H1 (cell line): ENCODE measurements at regions not wholly inside any gene's neighbourhood (a gene's known extent, or its start where the extent isn't known, plus 50 kb on each side); places are given as distances from the start of the nearest gene placed in this dataset.
A peak's percentile ranks its signal among the peaks of the same experiment; 100 is the strongest.

Experiments used
- CTCF ChIA-PET: fragments of 300-600 bp; sonication (Branson Sonifier 250); formaldehyde crosslinking; loops from one replicate; lab custom pipeline; 2021; ENCODE audit not compliant: partially characterized antibody; lab: Charles Lee
- POLR2A ChIA-PET: fragments of 300-600 bp; sonication (Branson Sonifier 250); formaldehyde crosslinking; loops from one replicate; lab custom pipeline; 2021; ENCODE audit warnings: inconsistent platforms; ENCODE audit not compliant: partially characterized antibody; lab: Charles Lee
- DNase-seq, 2 experiments: peaks; one replicate each; pipeline versions ENCODE4 v3.0.0 to v3.0.0-alpha.2; 2010 to 2022; ENCODE audit warnings: low spot score in 2 of 2, low read depth in 1 of 2, mixed read lengths in 1 of 2
- FAIRE-seq: peaks from 2 replicates; lab custom pipeline; 2011; peaks lifted over from hg19 to GRCh38; lab: Jason Lieb, UNC
- H2AFZ ChIP-seq: 2 replicates; pipeline ENCODE4 v1.8.1; 2012; ENCODE audit warnings: low read length, inconsistent platforms
- H2AK5ac ChIP-seq: 2 replicates; pipeline ENCODE4 v1.6.1; 2013; ENCODE audit warnings: low read depth, low read length
- H2BK120ac ChIP-seq: replicated peaks from 2 replicates; pipeline ENCODE3; 2013; ENCODE audit warnings: low read depth, low read length, inconsistent platforms
- H2BK12ac ChIP-seq: 2 replicates; pipeline ENCODE4 v1.6.1; 2013; ENCODE audit warnings: low read depth, low read length
- H2BK15ac ChIP-seq: 2 replicates; pipeline ENCODE4 v1.6.1; 2013; ENCODE audit warnings: low read length
- H2BK20ac ChIP-seq: 2 replicates; pipeline ENCODE4 v1.6.1; 2013; ENCODE audit warnings: low read length
- H2BK5ac ChIP-seq: 2 replicates; pipeline ENCODE4 v1.6.1; 2013; ENCODE audit warnings: low read depth, low read length
- H3K14ac ChIP-seq: 2 replicates; pipeline ENCODE4 v1.6.1; 2013; ENCODE audit warnings: inconsistent platforms; ENCODE audit not compliant: insufficient read length
- H3K18ac ChIP-seq: 2 replicates; pipeline ENCODE4 v1.6.1; 2013; ENCODE audit warnings: low read length; ENCODE audit errors: extremely low read depth
- H3K23ac ChIP-seq: 2 replicates; pipeline ENCODE4 v1.6.1; 2013; ENCODE audit warnings: inconsistent platforms; ENCODE audit not compliant: insufficient read length
- H3K23me2 ChIP-seq: 2 replicates; pipeline ENCODE4 v1.6.1; 2013; ENCODE audit warnings: low read depth, low read length
- H3K27ac ChIP-seq: 2 replicates; pipeline ENCODE4 v1.6.1; 2011; ENCODE audit warnings: low read depth, low read length, inconsistent platforms
- H3K27me3 ChIP-seq, 4 experiments: replicated peaks in 1 of 4; 1 replicate in 1 of 4; 2 replicates in 3 of 4; pipeline versions ENCODE4 v1.6.1 to v1.8.1; 2011 to 2013; ENCODE audit warnings: low read length in 3 of 4, mild to moderate bottlenecking in 3 of 4, inconsistent platforms in 2 of 4, mixed read lengths in 2 of 4, moderate library complexity in 1 of 4; ENCODE audit not compliant: control insufficient read depth in 3 of 4, insufficient read depth in 3 of 4; ENCODE audit errors: extremely low read depth in 1 of 4
- H3K36me3 ChIP-seq, 4 experiments: 2 replicates each; pipeline versions ENCODE4 v1.6.1 to v1.8.1; 2011 to 2013; ENCODE audit warnings: mild to moderate bottlenecking in 4 of 4, low read length in 3 of 4, moderate library complexity in 2 of 4, control low read depth in 1 of 4, inconsistent platforms in 1 of 4; ENCODE audit not compliant: insufficient read depth in 4 of 4, control insufficient read depth in 2 of 4
- H3K4ac ChIP-seq: replicated peaks from 2 replicates; pipeline ENCODE3; 2013; ENCODE audit warnings: low read length, low read depth, mixed read lengths, inconsistent platforms; ENCODE audit not compliant: insufficient read length
- H3K4me1 ChIP-seq, 4 experiments: replicated peaks in 1 of 4; 1 replicate in 1 of 4; 2 replicates in 3 of 4; pipeline versions ENCODE4 v1.6.1 to v1.8.1; 2011 to 2013; ENCODE audit warnings: low read length in 3 of 4, inconsistent platforms in 2 of 4, mixed read lengths in 1 of 4; ENCODE audit not compliant: insufficient read depth in 4 of 4, control insufficient read depth in 3 of 4
- H3K4me2 ChIP-seq, 2 experiments: 2 replicates each; pipeline versions ENCODE4 v1.6.1 to v1.8.1; 2011 to 2013; ENCODE audit warnings: low read depth in 2 of 2, low read length in 2 of 2, control low read depth in 1 of 2, inconsistent platforms in 1 of 2, mild to moderate bottlenecking in 1 of 2; ENCODE audit not compliant: insufficient read depth in 1 of 2
- H3K4me3 ChIP-seq, 4 experiments: fragments of 200-600, 300-600 bp in 1 of 4; sonication (generic), shearing (Covaris generic), sonication (Bioruptor Twin) in 1 of 4; 2 replicates each; pipeline versions ENCODE4 v1.5.1 to v1.8.1; 2011 to 2016; ENCODE audit warnings: low read length in 4 of 4, low read depth in 3 of 4, control low read depth in 2 of 4, inconsistent platforms in 2 of 4, mild to moderate bottlenecking in 2 of 4, mixed read lengths in 1 of 4, moderate library complexity in 1 of 4; ENCODE audit not compliant: insufficient read depth in 2 of 4; ENCODE audit errors: extremely low read depth in 1 of 4
- H3K56ac ChIP-seq: replicated peaks from 2 replicates; pipeline ENCODE3; 2013; ENCODE audit warnings: low read depth, mild to moderate bottlenecking, mixed read lengths, low read length, inconsistent platforms; ENCODE audit not compliant: insufficient read length
- H3K79me1 ChIP-seq: 2 replicates; pipeline ENCODE4 v1.6.1; 2013; ENCODE audit warnings: low read depth, low read length, control low read depth
- H3K79me2 ChIP-seq, 2 experiments: 2 replicates each; pipeline versions ENCODE4 v1.6.1 to v1.8.1; 2012 to 2013; ENCODE audit warnings: low read length in 2 of 2, mild to moderate bottlenecking in 2 of 2, inconsistent platforms in 1 of 2; ENCODE audit not compliant: insufficient read depth in 2 of 2, control insufficient read depth in 1 of 2
- H3K9ac ChIP-seq, 4 experiments: replicated peaks in 1 of 4; 1 replicate in 1 of 4; 2 replicates in 3 of 4; pipeline versions ENCODE4 v1.6.1 to v1.8.1; 2011 to 2013; ENCODE audit warnings: low read depth in 3 of 4, low read length in 3 of 4, control low read depth in 2 of 4, mild to moderate bottlenecking in 2 of 4, moderate library complexity in 2 of 4, inconsistent platforms in 1 of 4; ENCODE audit errors: extremely low read depth in 1 of 4
- H3K9me3 ChIP-seq, 2 experiments: 2 replicates each; pipeline versions ENCODE4 v1.6.1 to v1.8.1; 2012 to 2013; ENCODE audit warnings: mild to moderate bottlenecking in 2 of 2, moderate library complexity in 2 of 2, control low read depth in 1 of 2, inconsistent platforms in 1 of 2, low read depth in 1 of 2, low read length in 1 of 2, mixed read lengths in 1 of 2; ENCODE audit not compliant: insufficient read depth in 2 of 2
- H4K20me1 ChIP-seq, 2 experiments: replicated peaks in 1 of 2; 2 replicates each; pipeline versions ENCODE3 to v1.8.1; 2011 to 2013; ENCODE audit warnings: inconsistent platforms in 2 of 2, low read length in 2 of 2, mild to moderate bottlenecking in 1 of 2; ENCODE audit not compliant: insufficient read depth in 2 of 2, control insufficient read depth in 1 of 2
- H4K5ac ChIP-seq: 2 replicates; pipeline ENCODE4 v1.6.1; 2013; ENCODE audit warnings: low read length, low read depth, mixed read lengths, inconsistent platforms; ENCODE audit not compliant: insufficient read length
- H4K8ac ChIP-seq: 2 replicates; pipeline ENCODE4 v1.8.0; 2013; ENCODE audit warnings: mild to moderate bottlenecking, moderate library complexity, low read length, inconsistent platforms; ENCODE audit not compliant: insufficient read depth; ENCODE audit errors: extremely low read depth
- H4K91ac ChIP-seq: replicated peaks from 2 replicates; pipeline ENCODE3; 2013; ENCODE audit warnings: low read length, mixed read lengths, inconsistent platforms; ENCODE audit not compliant: insufficient read length
- MAFK ChIP-seq: IDR thresholded peaks from 2 replicates; pipeline ENCODE4 v1.6.1; 2012; ENCODE audit warnings: low read depth, mild to moderate bottlenecking, improper control_type of control experiment, low read length
- SAP30 ChIP-seq: fragments of 300-600 bp; sonication (generic); IDR thresholded peaks from 2 replicates; pipeline ENCODE4 v1.7.1; 2012; ENCODE audit warnings: low read length, moderate library complexity, mild to moderate bottlenecking, inconsistent platforms; ENCODE audit not compliant: insufficient read depth, insufficient replicate concordance
- TAF1 ChIP-seq: IDR thresholded peaks from 2 replicates; pipeline ENCODE4 v1.6.1; 2011; ENCODE audit warnings: mild to moderate bottlenecking, low read depth, low read length
- TEAD4 ChIP-seq: IDR thresholded peaks from 2 replicates; pipeline ENCODE4 v1.6.1; 2012; ENCODE audit warnings: low read depth, low read length, inconsistent platforms, mixed read lengths
- WGBS, 2 experiments: shearing (Covaris generic) in 1 of 2; methylation state at CpG; one replicate each; pipeline versions ENCODE4 v1.1.6 to v1.1.7; 2013 to 2015; ENCODE audit warnings: low lambda C conversion rate in 2 of 2, mixed read lengths in 2 of 2, inconsistent platforms in 1 of 2, low coverage in 1 of 2, missing lambda C conversion rate in 1 of 2; ENCODE audit not compliant: insufficient replicate concordance in 2 of 2, insufficient coverage in 1 of 2, insufficient read length in 1 of 2; ENCODE audit errors: extremely low coverage in 1 of 2, missing lambda C conversion rate in 1 of 2; 5-methylcytosine and 5-hydroxymethylcytosine counted together

GRCh38 chr6:48032151-48032550 lies 78.8 kb downstream of the PTCHD4 start:
- Histone ChIP-seq H4K20me1 (no peaks in the 10 kb centered on the region), H3K4me2 (no peak overlapping the region), H4K8ac (no peak overlapping the region), H3K23ac (no peak overlapping the region), H3K56ac (no peak overlapping the region), H2AFZ (no peak overlapping the region), H3K79me2 (no peaks in the 10 kb centered on the region), H3K27ac (no peak overlapping the region), H2BK5ac (no peak overlapping the region), H3K9me3 (no peaks in the 10 kb centered on the region), H3K4ac (no peak overlapping the region), H3K9ac (no peak overlapping the region), H2AK5ac (no peak overlapping the region)
- FAIRE-seq, result no peak
- POLR2A ChIA-PET, result no interaction called here
- WGBS, 2 experiments, result 95% methylated on average over 5 of the region's 5 CpGs; no CpG with 5 or more reads in 1 of the 2 experiments
- CTCF ChIA-PET, result no interaction called here
- no peak for TF ChIP-seq TEAD4
- 0 out of 2 replicates have a peak, but pooled peaks have one; percentile 4 for TF ChIP-seq MAFK
- no peak for TF ChIP-seq SAP30
- no peak for TF ChIP-seq TAF1
- TF ChIP-seq, all 59 proteins: peak for 1
- no peaks in the 10 kb centered on the region for H3K79me1 ChIP-seq
- no peak overlapping the region for H2BK120ac ChIP-seq
- no peaks in the 10 kb centered on the region for H3K23me2 ChIP-seq
- H3K27me3 ChIP-seq, result no peaks in the 10 kb centered on the region
- DNase-seq, result no peak
- H3K4me3 ChIP-seq, result no peak overlapping the region
- no peaks in the 10 kb centered on the region for H3K4me1 ChIP-seq
- H2BK20ac ChIP-seq, result no peak overlapping the region
- no peak overlapping the region for H2BK15ac ChIP-seq
- no peak overlapping the region for H2BK12ac ChIP-seq
- no peak overlapping the region for H3K18ac ChIP-seq
- H3K14ac ChIP-seq, result no peak overlapping the region
- no peaks in the 10 kb centered on the region for H3K36me3 ChIP-seq
- no peak overlapping the region for H4K91ac ChIP-seq
- H4K5ac ChIP-seq, result no peak overlapping the region
